Epidermal melanocyte (primary cell): ENCODE measurements at regions not wholly inside any gene's neighbourhood (a gene's known extent, or its start where the extent isn't known, plus 50 kb on each side); places are given as distances from the start of the nearest gene placed in this dataset.

ENCODE experiments used
- DNase-seq: peaks from one replicate; pipeline ENCODE4 v3.0.0; 2011; ENCODE audit warnings: low spot score; ENCODE audit not compliant: insufficient read length

GRCh38 chr5:97542469-97542868, 359.4 kb upstream of the RIOK2 start:
- DNase-seq: no peak

GRCh38 chr5:97543166-97543565, 360.1 kb upstream of the RIOK2 start:
- DNase-seq: no peak

GRCh38 chr5:97544240-97544639, 361.2 kb upstream of the RIOK2 start:
- no peak for DNase-seq

- no peak for DNase-seq
Measured at GRCh38 chr5:97544678-97545077, 361.6 kb upstream of the RIOK2 start.

- DNase-seq: no peak
Measured at GRCh38 chr5:97545446-97545845, 362.4 kb upstream of the RIOK2 start.

GRCh38 chr5:97545886-97546535, 363.0 kb upstream of the RIOK2 start:
- no peak for DNase-seq

GRCh38 chr5:97547430-97547829, 364.4 kb upstream of the RIOK2 start:
- no peak for DNase-seq

- DNase-seq: no peak
Measured at GRCh38 chr5:97547999-97548738, 365.1 kb upstream of the RIOK2 start.

GRCh38 chr5:97548739-97549080, 365.7 kb upstream of the RIOK2 start:
- DNase-seq: no peak

GRCh38 chr5:97549496-97549895, 366.4 kb upstream of the RIOK2 start:
- no peak for DNase-seq

GRCh38 chr5:97550164-97550563, 367.1 kb upstream of the RIOK2 start:
- no peak for DNase-seq

- no peak for DNase-seq
Measured at GRCh38 chr5:97550818-97551217, 367.8 kb upstream of the RIOK2 start.

GRCh38 chr5:97553604-97554452, 370.8 kb upstream of the RIOK2 start:
- DNase-seq: no peak

- DNase-seq: no peak
Measured at GRCh38 chr5:97554977-97555643, 372.1 kb upstream of the RIOK2 start.

- no peak for DNase-seq
Measured at GRCh38 chr5:97555644-97555981, 372.6 kb upstream of the RIOK2 start.

GRCh38 chr5:97559827-97560598, 377.0 kb upstream of the RIOK2 start:
- no peak for DNase-seq

GRCh38 chr5:97560599-97560993, 377.5 kb upstream of the RIOK2 start:
- DNase-seq: no peak

GRCh38 chr5:97563050-97563657, 380.1 kb upstream of the RIOK2 start:
- no peak for DNase-seq

- no peak for DNase-seq
Measured at GRCh38 chr5:97568382-97568781, 385.3 kb upstream of the RIOK2 start.

- no peak for DNase-seq
Measured at GRCh38 chr5:97570242-97570641, 387.2 kb upstream of the RIOK2 start.

GRCh38 chr5:97575322-97575721, 392.3 kb upstream of the RIOK2 start:
- DNase-seq: no peak
